Mesenchymal stem cell (in vitro differentiated cells and primary cell): ENCODE measurements at regions not wholly inside any gene's neighbourhood (a gene's known extent, or its start where the extent isn't known, plus 50 kb on each side); places are given as distances from the start of the nearest gene placed in this dataset.

Source experiments
- DNase-seq: peaks from one replicate; pipeline ENCODE4 v3.0.0-alpha.2; 2013
- H2AFZ ChIP-seq: one replicate; pipeline ENCODE4 v1.6.1; 2013; ENCODE audit warnings: low read depth, mild to moderate bottlenecking, control low read depth, inconsistent platforms, low read length, moderate library complexity
- H2AK5ac ChIP-seq: 2 replicates; pipeline ENCODE4 v1.6.1; 2013; ENCODE audit warnings: low read length, moderate library complexity, mild to moderate bottlenecking, inconsistent platforms; ENCODE audit not compliant: severe bottlenecking
- H2BK120ac ChIP-seq: one replicate; pipeline ENCODE4 v1.6.1; 2013; ENCODE audit warnings: low read depth, mild to moderate bottlenecking, inconsistent platforms, low read length, moderate library complexity
- H2BK12ac ChIP-seq, 2 experiments: one replicate each; pipeline ENCODE4 v1.6.1; 2013; ENCODE audit warnings: inconsistent platforms in 2 of 2, low read length in 2 of 2, mild to moderate bottlenecking in 2 of 2, moderate library complexity in 2 of 2, control low read depth in 1 of 2
- H2BK15ac ChIP-seq: one replicate; pipeline ENCODE4 v1.6.1; 2013; ENCODE audit warnings: mild to moderate bottlenecking, low read depth, inconsistent platforms; ENCODE audit not compliant: poor library complexity, severe bottlenecking
- H2BK5ac ChIP-seq: 2 replicates; pipeline ENCODE4 v1.6.1; 2013; ENCODE audit warnings: low read depth, mild to moderate bottlenecking, low read length, control low read depth, inconsistent platforms; ENCODE audit not compliant: poor library complexity, severe bottlenecking
- H3K14ac ChIP-seq, 2 experiments: one replicate each; pipeline ENCODE4 v1.6.1; 2013; ENCODE audit warnings: inconsistent platforms in 2 of 2, low read length in 2 of 2, control low read depth in 1 of 2, mild to moderate bottlenecking in 1 of 2, moderate library complexity in 1 of 2
- H3K18ac ChIP-seq, 2 experiments: one replicate each; pipeline ENCODE4 v1.6.1; 2013; ENCODE audit warnings: inconsistent platforms in 2 of 2, low read length in 2 of 2, control low read depth in 1 of 2, low read depth in 1 of 2, mild to moderate bottlenecking in 1 of 2
- H3K23ac ChIP-seq, 2 experiments: one replicate each; pipeline ENCODE4 v1.6.1; 2013; ENCODE audit warnings: inconsistent platforms in 2 of 2, low read length in 2 of 2, mild to moderate bottlenecking in 2 of 2, moderate library complexity in 2 of 2, control low read depth in 1 of 2
- H3K27ac ChIP-seq: 2 replicates; pipeline ENCODE4 v1.5.1; 2013; ENCODE audit warnings: mild to moderate bottlenecking, moderate library complexity, low read length, control low read depth, inconsistent platforms; ENCODE audit not compliant: poor library complexity, severe bottlenecking
- H3K27me3 ChIP-seq, 2 experiments: 2 replicates each; pipeline versions ENCODE4 v1.6.1 to v1.7.0; 2013; ENCODE audit warnings: low read length in 2 of 2, mild to moderate bottlenecking in 2 of 2, moderate library complexity in 2 of 2, control low read depth in 1 of 2, inconsistent platforms in 1 of 2; ENCODE audit not compliant: control insufficient read depth in 1 of 2, insufficient read depth in 1 of 2
- H3K36me3 ChIP-seq, 2 experiments: 2 replicates each; pipeline versions ENCODE4 v1.6.1 to v1.7.0; 2013; ENCODE audit warnings: low read length in 2 of 2, control low read depth in 1 of 2, inconsistent platforms in 1 of 2, low read depth in 1 of 2, mild to moderate bottlenecking in 1 of 2; ENCODE audit not compliant: insufficient read depth in 2 of 2, control insufficient read depth in 1 of 2
- H3K4ac ChIP-seq, 2 experiments: one replicate each; pipeline ENCODE4 v1.6.1; 2013; ENCODE audit warnings: inconsistent platforms in 2 of 2, low read length in 2 of 2, mild to moderate bottlenecking in 2 of 2, moderate library complexity in 2 of 2, control low read depth in 1 of 2, low read depth in 1 of 2
- H3K4me1 ChIP-seq: 2 replicates; pipeline ENCODE4 v1.6.1; 2013; ENCODE audit warnings: low read depth, low read length, control low read depth; ENCODE audit not compliant: control insufficient read depth, insufficient read depth
- H3K4me2 ChIP-seq: 2 replicates; pipeline ENCODE4 v1.6.1; 2013; ENCODE audit warnings: low read length, mild to moderate bottlenecking, inconsistent platforms; ENCODE audit not compliant: poor library complexity, severe bottlenecking
- H3K4me3 ChIP-seq, 2 experiments: 2 replicates each; pipeline versions ENCODE4 v1.5.1 to v1.7.0; 2013; ENCODE audit warnings: low read length in 2 of 2, mild to moderate bottlenecking in 2 of 2, control low read depth in 1 of 2, low read depth in 1 of 2; ENCODE audit not compliant: insufficient read depth in 1 of 2
- H3K79me1 ChIP-seq: replicated peaks from 2 replicates; pipeline ENCODE4 v1.6.1; 2013; ENCODE audit warnings: mild to moderate bottlenecking, control low read depth, low read length, inconsistent platforms; ENCODE audit not compliant: poor library complexity, severe bottlenecking
- H3K9ac ChIP-seq: 2 replicates; pipeline ENCODE4 v1.7.0; 2013; ENCODE audit warnings: mild to moderate bottlenecking, low read length, moderate library complexity
- H3K9me3 ChIP-seq: 2 replicates; pipeline ENCODE4 v1.7.0; 2013; ENCODE audit warnings: mild to moderate bottlenecking, low read length; ENCODE audit not compliant: control insufficient read depth
- H4K8ac ChIP-seq: one replicate; pipeline ENCODE4 v1.6.1; 2013; ENCODE audit warnings: inconsistent platforms, mild to moderate bottlenecking, low read length, moderate library complexity
- H4K91ac ChIP-seq: one replicate; pipeline ENCODE4 v1.6.1; 2013; ENCODE audit warnings: mild to moderate bottlenecking, low read length, inconsistent platforms
- WGBS: methylation state at CpG from one replicate; pipeline ENCODE4 v1.1.7; 2013; ENCODE audit warnings: mixed read lengths; 5-methylcytosine and 5-hydroxymethylcytosine counted together

- Histone ChIP-seq H3K4me2 (no peak overlapping the region), H2BK12ac (no peak overlapping the region), H3K4ac (no peak overlapping the region), H3K18ac (no peak overlapping the region), H3K36me3 (no peaks in the 10 kb centered on the region), H2BK120ac (no peak overlapping the region), H3K4me1 (no peaks in the 10 kb centered on the region), H3K9ac (no peak overlapping the region), H3K9me3 (peaks cover 33% of the 10 kb centered on the region), H3K14ac (no peak overlapping the region), H2BK15ac (no peak overlapping the region), H2AFZ (no peak overlapping the region), H3K27ac (no peak overlapping the region), H3K79me1 (no peaks in the 10 kb centered on the region), H4K8ac (no peak overlapping the region), H2AK5ac (no peak overlapping the region), H3K23ac (no peak overlapping the region), H3K27me3 (no peaks in the 10 kb centered on the region), H2BK5ac (no peak overlapping the region), H4K91ac (no peak overlapping the region), H3K4me3 (no peak overlapping the region)
- 48% methylated on average over 1 of the region's 1 CpG for WGBS
- DNase-seq: no peak
Observed at GRCh38 chr1:87219141-87219540, 109.5 kb upstream of the LMO4 start.

DNA sequence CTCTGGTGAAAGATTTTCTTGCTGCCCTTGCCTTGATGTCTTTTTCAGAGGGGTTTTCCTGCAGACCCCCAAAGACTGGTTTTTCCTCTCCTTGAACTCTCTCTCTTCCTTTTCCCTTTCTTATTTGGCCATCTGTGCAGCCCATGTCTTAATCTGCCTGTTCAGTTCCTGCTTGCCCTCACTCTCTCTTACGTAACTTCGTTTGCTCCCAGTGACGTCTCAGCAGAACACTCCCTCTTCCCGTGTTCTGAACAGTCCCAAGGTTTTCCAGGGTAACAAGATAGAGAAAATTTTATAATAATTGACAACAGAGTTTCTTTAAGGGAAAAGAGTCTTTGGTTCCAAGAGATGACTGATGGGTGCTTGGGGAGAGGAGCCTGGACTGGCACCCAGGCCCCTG is 109.1 kb upstream of the LMO4 start:
- WGBS: 95% methylated on average over 4 of the region's 4 CpGs
- Histone ChIP-seq H3K23ac (no peak overlapping the region), H3K18ac (no peak overlapping the region), H3K4me2 (no peak overlapping the region), H3K36me3 (no peaks in the 10 kb centered on the region), H2BK12ac (no peak overlapping the region), H4K91ac (no peak overlapping the region), H3K9ac (no peak overlapping the region), H2BK120ac (no peak overlapping the region), H3K4me1 (no peaks in the 10 kb centered on the region), H2AFZ (no peak overlapping the region), H2AK5ac (no peak overlapping the region), H2BK15ac (no peak overlapping the region), H3K4me3 (no peak overlapping the region), H2BK5ac (no peak overlapping the region), H3K79me1 (no peaks in the 10 kb centered on the region), H3K27me3 (no peaks in the 10 kb centered on the region), H4K8ac (no peak overlapping the region), H3K4ac (no peak overlapping the region), H3K14ac (no peak overlapping the region), H3K27ac (no peak overlapping the region), H3K9me3 (peaks cover 29% of the 10 kb centered on the region)
- no peak for DNase-seq

DNA sequence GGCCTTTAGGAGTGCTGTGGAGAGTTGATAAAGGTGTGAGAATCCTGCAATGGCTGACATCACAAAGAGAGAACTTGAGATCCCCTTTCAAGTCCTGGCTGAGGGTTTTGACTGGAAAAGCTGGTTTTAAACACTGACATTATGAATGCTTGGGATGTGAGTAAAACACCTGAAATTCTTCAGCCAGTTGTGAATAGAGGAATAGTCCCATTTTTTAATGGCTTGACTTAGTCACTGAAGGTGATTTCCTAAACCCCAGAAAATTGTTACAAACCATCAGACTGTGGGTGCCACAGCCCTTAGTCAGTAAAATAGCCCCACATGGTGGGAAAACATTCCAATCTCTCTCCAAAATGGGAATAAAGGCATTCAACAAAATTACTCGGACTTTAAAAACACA is 107.7 kb upstream of the LMO4 start:
- Histone ChIP-seq H2AK5ac (no peak overlapping the region), H2BK120ac (no peak overlapping the region), H2BK12ac (no peak overlapping the region), H4K91ac (no peak overlapping the region), H3K27ac (no peak overlapping the region), H3K9me3 (peaks cover 15% of the 10 kb centered on the region), H3K4me3 (no peak overlapping the region), H3K18ac (no peak overlapping the region), H3K9ac (no peak overlapping the region), H3K4me1 (peaks cover 2% of the 10 kb centered on the region), H3K23ac (no peak overlapping the region), H3K27me3 (no peaks in the 10 kb centered on the region), H3K14ac (no peak overlapping the region), H2AFZ (no peak overlapping the region), H3K36me3 (no peaks in the 10 kb centered on the region), H4K8ac (no peak overlapping the region), H2BK15ac (no peak overlapping the region), H3K79me1 (no peaks in the 10 kb centered on the region), H3K4me2 (no peak overlapping the region), H2BK5ac (no peak overlapping the region), H3K4ac (no peak overlapping the region)
- WGBS: no CpG with 5 or more reads among the region's 1 CpG
- no peak for DNase-seq

GRCh38 chr1:87224201-87224600 is 104.5 kb upstream of the LMO4 start:
- Histone ChIP-seq H3K4me3 (no peak overlapping the region), H3K27ac (no peak overlapping the region), H3K18ac (no peak overlapping the region), H3K27me3 (no peaks in the 10 kb centered on the region), H4K91ac (no peak overlapping the region), H3K4me2 (no peak overlapping the region), H2BK120ac (no peak overlapping the region), H3K14ac (no peak overlapping the region), H3K9me3 (peaks cover 7% of the 10 kb centered on the region), H2BK15ac (no peak overlapping the region), H4K8ac (no peak overlapping the region), H2AFZ (no peak overlapping the region), H3K4ac (no peak overlapping the region), H3K9ac (peak overlapping the region; percentile 76), H2AK5ac (no peak overlapping the region), H3K23ac (no peak overlapping the region), H2BK5ac (no peak overlapping the region), H3K79me1 (no peaks in the 10 kb centered on the region), H3K36me3 (no peaks in the 10 kb centered on the region), H3K4me1 (peaks cover 6% of the 10 kb centered on the region), H2BK12ac (no peak overlapping the region)
- 51% methylated on average over 2 of the region's 2 CpGs for WGBS
- peak; percentile 85 for DNase-seq
